Activated T-cell treated with anti-CD3 and anti-CD28 coated beads for 4 hours (primary cell): ENCODE measurements at regions not wholly inside any gene's neighbourhood (a gene's known extent, or its start where the extent isn't known, plus 50 kb on each side); places are given as distances from the start of the nearest gene placed in this dataset.

Experiments used
- DNase-seq: peaks from one replicate; pipeline ENCODE4 v3.0.0-alpha.2; 2020

DNA sequence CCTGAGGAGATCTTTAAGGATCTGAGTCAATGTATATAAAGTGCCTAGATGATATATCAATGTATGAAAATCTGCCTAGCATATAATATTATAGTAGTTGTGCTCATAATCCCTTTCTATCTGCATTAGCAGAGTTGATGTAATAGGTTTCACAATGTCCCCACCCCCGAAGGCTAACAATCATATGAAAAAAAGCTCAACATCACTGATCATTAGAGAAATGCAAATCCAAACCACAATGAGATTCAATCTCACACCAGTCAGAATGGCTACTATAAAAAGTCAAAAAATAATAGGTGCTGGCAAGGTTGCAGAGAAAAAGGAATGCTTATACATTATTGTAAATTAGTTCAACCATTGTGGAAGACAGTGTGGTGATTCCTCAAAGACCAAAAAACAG is 147.8 kb upstream of the DPT start:
- no peak for DNase-seq

GRCh38 chr1:168879896-168880734 is 151.1 kb upstream of the DPT start:
- no peak for DNase-seq

- no peak for DNase-seq
Measured at GRCh38 chr1:168881656-168882260, 152.8 kb upstream of the DPT start.

GRCh38 chr1:168887381-168887780 is 158.4 kb upstream of the DPT start:
- no peak for DNase-seq

DNA sequence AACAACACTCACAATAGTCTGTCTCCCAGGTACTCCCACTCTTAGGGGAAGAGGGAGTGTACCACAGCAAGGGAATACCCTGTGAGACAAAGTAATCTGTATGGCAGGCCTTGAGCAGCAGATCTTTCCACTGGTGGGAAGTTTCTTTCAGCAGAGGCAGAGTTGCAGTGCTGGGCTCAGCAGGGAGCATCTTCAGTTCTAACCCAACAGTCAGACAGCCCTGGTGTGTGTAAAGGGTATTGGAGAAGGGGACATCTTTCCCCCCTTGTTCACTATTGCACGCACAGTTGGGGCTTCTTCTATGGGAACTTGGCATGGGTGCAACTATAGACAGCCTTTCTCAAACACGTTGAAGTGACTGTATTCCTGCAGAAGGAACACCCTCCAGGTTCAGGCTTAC is 159.4 kb upstream of the DPT start:
- DNase-seq = no peak

DNA sequence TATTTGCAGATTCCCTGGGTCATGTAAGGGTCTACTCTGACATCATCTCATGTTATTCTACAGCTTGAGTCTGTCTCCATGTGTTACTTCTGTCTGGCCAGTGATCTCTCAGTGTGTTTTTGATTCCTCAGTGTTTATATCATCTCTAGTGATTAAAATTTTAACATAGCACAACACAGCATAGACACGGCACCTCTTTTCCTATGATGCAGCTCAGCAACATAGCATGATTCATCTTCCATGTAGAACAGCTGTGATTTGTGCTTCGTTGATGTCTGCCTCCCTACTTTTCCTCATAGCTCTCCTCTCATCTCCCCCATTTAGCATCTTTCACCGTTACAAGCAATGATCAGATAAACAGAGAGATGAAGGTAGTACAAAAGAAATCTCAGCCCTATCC is 163.9 kb upstream of the DPT start:
- no peak for DNase-seq

- no peak for DNase-seq
Measured at GRCh38 chr1:168893359-168893801, 164.4 kb upstream of the DPT start.

DNA sequence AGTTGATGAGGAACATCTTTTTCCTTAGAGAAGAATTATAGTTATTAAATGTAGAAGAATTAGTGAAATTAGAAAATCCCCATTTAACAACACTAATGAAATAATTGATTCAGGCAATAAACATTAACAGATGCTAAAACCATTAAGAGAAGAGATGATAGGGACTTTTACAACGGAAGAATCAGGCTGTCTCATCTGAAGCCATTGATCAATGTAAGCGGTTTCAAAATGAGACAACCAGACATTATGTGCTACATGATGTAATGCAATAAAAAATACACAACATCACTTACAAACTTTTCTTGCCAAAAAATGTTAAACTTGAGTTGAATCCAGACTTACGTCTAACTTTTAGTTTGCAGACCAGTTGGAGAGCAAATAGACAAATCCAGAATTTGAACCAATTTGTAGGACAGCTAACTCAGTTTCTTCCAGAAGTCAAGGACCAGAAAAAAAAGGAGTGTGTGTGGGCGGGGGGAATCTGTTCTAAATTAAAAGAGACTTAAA is 165.4 kb upstream of the DPT start:
- DNase-seq = no peak

GRCh38 chr1:168897249-168897648 is 168.2 kb upstream of the DPT start:
- no peak for DNase-seq

DNA sequence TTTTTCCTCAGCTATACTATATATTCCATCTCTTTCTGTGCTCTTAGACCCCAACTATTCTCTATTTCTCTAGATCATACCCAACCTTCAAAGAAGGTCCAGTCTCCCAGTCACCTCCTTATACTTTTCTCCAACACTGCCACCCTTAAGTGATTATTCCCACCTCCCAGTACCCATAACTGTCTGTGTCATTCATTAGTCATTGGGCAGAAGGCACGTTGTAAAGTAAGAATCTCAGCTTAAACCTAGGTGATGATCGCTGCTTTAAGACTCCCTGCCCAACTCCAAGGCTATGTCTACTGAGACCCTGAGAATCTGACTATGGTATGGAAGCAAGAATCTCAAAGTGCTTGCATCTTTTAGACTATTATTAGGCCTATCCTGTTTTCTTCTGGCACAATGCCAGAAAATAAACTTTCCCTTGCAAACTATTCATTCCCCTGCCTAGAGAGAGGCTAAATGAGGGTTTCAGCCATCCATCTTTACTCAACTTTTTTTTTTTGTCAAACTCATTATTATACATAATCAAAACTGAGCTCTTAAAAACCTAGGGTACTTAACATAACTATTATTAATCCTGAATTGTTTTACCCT is 174.3 kb upstream of the DPT start:
- no peak for DNase-seq

- no peak for DNase-seq
Measured at GRCh38 chr1:168905633-168906032, 176.6 kb upstream of the DPT start.

GRCh38 chr1:168906367-168906766 is 177.4 kb upstream of the DPT start:
- no peak for DNase-seq

- DNase-seq = no peak
Measured at GRCh38 chr1:168907053-168907452, 178.0 kb upstream of the DPT start.

GRCh38 chr1:168907786-168908348 is 178.9 kb upstream of the DPT start:
- DNase-seq = no peak

GRCh38 chr1:168910403-168910802 is 181.4 kb upstream of the DPT start:
- no peak for DNase-seq

GRCh38 chr1:168911370-168911769 is 182.4 kb upstream of the DPT start:
- DNase-seq = no peak

GRCh38 chr1:168913711-168914463 is 184.9 kb upstream of the DPT start:
- no peak for DNase-seq

- no peak for DNase-seq
Measured at GRCh38 chr1:168917309-168917708, 188.3 kb upstream of the DPT start.

DNA sequence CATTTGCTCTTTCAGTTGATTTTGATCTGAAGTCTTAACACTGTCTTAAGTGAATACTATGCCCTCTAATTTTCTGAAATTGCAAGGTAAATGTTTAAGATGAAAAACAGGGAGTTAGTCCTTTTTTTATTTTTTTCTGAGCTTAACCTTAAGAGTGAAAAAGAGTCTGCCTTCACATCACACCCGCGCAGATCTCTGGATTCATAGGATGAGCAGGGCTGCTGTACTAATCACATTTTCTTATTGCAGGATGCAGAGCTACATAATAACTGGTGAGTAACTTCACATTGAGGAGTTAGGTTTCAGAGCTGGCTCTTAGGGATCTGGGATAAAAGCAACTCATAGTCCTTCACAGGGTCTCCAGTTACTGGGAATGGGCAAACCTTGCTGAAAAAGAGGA is 188.7 kb upstream of the ATP1B1 start:
- no peak for DNase-seq

DNA sequence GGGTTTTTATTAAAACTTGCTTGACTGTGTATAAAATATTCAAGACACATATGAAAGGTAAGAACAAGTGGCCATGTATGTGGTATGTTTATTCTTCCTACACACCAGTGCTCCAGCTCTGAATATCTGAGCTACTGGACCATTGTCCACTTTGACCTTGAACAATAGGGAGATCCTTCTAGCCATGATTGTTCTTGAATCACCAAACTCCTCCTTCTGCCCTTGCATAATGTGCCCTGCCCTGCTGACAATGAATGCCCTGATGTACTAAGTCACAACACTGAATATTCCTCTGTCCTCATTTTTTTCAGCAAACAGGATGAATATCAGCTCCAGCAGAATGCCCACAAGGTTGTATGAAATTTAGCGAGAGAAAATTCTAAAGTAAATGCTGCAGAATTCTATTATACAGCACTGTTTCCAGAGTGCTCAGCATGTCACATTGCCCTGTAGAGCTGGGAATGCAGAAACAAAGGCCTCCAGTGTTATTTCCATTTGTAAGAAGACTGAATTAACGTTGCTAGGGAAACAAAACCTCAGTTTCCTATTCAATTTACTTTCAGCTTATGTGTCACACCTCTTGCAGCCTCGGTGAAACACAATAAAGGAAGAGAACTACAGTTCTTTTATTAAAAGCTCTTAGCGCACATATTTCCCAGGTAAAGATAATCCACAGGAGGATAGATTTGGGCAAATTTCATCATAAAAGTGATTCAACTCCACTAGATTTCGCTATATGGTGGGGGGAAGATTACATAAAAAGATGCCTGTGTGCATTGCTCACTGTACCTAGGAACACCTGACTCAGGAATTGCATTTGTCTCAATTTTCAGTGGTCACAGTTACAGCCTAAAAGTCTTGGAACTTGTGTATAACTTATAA is 187.4 kb upstream of the ATP1B1 start:
- no peak for DNase-seq

- no peak for DNase-seq
Measured at GRCh38 chr1:168920456-168921094, 185.9 kb upstream of the ATP1B1 start.
